WTC11 (cell line): ENCODE measurements at regions not wholly inside any gene's neighbourhood (a gene's known extent, or its start where the extent isn't known, plus 50 kb on each side); places are given as distances from the start of the nearest gene placed in this dataset.

Source experiments
- ATAC-seq: fragments of 200-7000 bp; cut with Tn5 transposase; 2 replicates; pipeline ENCODE4 v1.10.0; 2021; ENCODE audit warnings: mild to moderate bottlenecking, moderate library complexity
- CTCF ChIA-PET: fragments of 300-600 bp; sonication (Branson Sonifier 250); formaldehyde crosslinking; loops from one replicate; lab custom pipeline; 2021; ENCODE audit warnings: antibody characterized with exemption; lab: Charles Lee
- POLR2A ChIA-PET: fragments of 350-600 bp; sonication (Branson Sonifier 250); formaldehyde crosslinking; loops from one replicate; lab custom pipeline; 2021; ENCODE audit warnings: antibody characterized with exemption; lab: Charles Lee
- DNase-seq: peaks from one replicate; pipeline ENCODE4 v3.0.0; 2021; ENCODE audit warnings: low spot score
- H3K27ac Mint-ChIP-seq: 2 replicates; pipeline ENCODE4 v1.8.0; 2021; ENCODE audit warnings: mixed read lengths
- H3K27me3 Mint-ChIP-seq: 2 replicates; pipeline ENCODE4 v1.8.0; 2021; ENCODE audit warnings: low read depth, mild to moderate bottlenecking, moderate library complexity, mixed read lengths
- H3K36me3 Mint-ChIP-seq: 2 replicates; pipeline ENCODE4 v1.8.0; 2021; ENCODE audit warnings: mixed read lengths
- H3K4me1 Mint-ChIP-seq: 2 replicates; pipeline ENCODE4 v1.8.0; 2022; ENCODE audit warnings: mixed read lengths
- H3K4me3 Mint-ChIP-seq: 2 replicates; pipeline ENCODE4 v1.8.0; 2021; ENCODE audit warnings: mild to moderate bottlenecking, moderate library complexity, mixed read lengths
- H3K9me3 Mint-ChIP-seq: 2 replicates; pipeline ENCODE4 v1.8.0; 2021; ENCODE audit warnings: mixed read lengths
- ETV6 ChIP-seq: sonication (generic); formaldehyde crosslinking; IDR thresholded peaks from 2 replicates; pipeline ENCODE4 v1.8.1; 2022; ENCODE audit warnings: mild to moderate bottlenecking, missing genetic modification reagents
- GABPB1 ChIP-seq: sonication (generic); formaldehyde crosslinking; IDR thresholded peaks from 2 replicates; pipeline ENCODE4 v1.8.1; 2023; ENCODE audit warnings: mild to moderate bottlenecking, missing genetic modification reagents
- NFATC4 ChIP-seq: fragments of 250-450 bp; sonication (Bioruptor Pico); IDR thresholded peaks from 2 replicates; pipeline ENCODE4 v1.9.0; 2021; ENCODE audit warnings: mild to moderate bottlenecking
- RELA ChIP-seq: sonication (generic); formaldehyde crosslinking; IDR thresholded peaks from 2 replicates; pipeline ENCODE4 v1.8.1; 2022; ENCODE audit warnings: missing genetic modification reagents, mild to moderate bottlenecking, borderline replicate concordance
- SMAD3 ChIP-seq: sonication (generic); formaldehyde crosslinking; IDR thresholded peaks from 2 replicates; pipeline ENCODE4 v1.8.0; 2022; ENCODE audit warnings: missing genetic modification reagents, mild to moderate bottlenecking, borderline replicate concordance
- SOX15 ChIP-seq: fragments of 250-450 bp; sonication (Bioruptor Pico); IDR thresholded peaks from 2 replicates; pipeline ENCODE4 v1.9.0; 2021; ENCODE audit warnings: mild to moderate bottlenecking
- TP53 ChIP-seq: sonication (generic); formaldehyde crosslinking; IDR thresholded peaks from 2 replicates; pipeline ENCODE4 v1.8.1; 2023; ENCODE audit warnings: mild to moderate bottlenecking, missing genetic modification reagents
- TF ChIP-seq, protein P1 (sequence below): sonication (generic); formaldehyde crosslinking; IDR thresholded peaks from 2 replicates; pipeline ENCODE4 v1.8.0; 2023; ENCODE audit warnings: mild to moderate bottlenecking, missing genetic modification reagents
- TF ChIP-seq, protein P2 (sequence below): sonication (generic); formaldehyde crosslinking; conservative IDR thresholded peaks from 2 replicates; pipeline ENCODE4 v1.8.1; 2023; ENCODE audit warnings: mild to moderate bottlenecking, low read depth, missing genetic modification reagents, moderate library complexity
- TF ChIP-seq, protein P3 (sequence below): sonication (generic); formaldehyde crosslinking; IDR thresholded peaks from 2 replicates; pipeline ENCODE4 v1.8.0; 2022; ENCODE audit warnings: mild to moderate bottlenecking, missing genetic modification reagents
- TF ChIP-seq, protein P4 (sequence below): sonication (generic); formaldehyde crosslinking; IDR thresholded peaks from 2 replicates; pipeline ENCODE4 v1.8.1; 2023; ENCODE audit warnings: mild to moderate bottlenecking, moderate library complexity, missing genetic modification reagents
- TF ChIP-seq, protein P5 (sequence below): fragments of 250-450 bp; sonication (Bioruptor Pico); IDR thresholded peaks from 2 replicates; pipeline ENCODE4 v1.8.0; 2021; ENCODE audit warnings: mild to moderate bottlenecking
- TF ChIP-seq, protein P6 (sequence below): sonication (generic); formaldehyde crosslinking; IDR thresholded peaks from 2 replicates; pipeline ENCODE4 v1.8.1; 2023; ENCODE audit warnings: mild to moderate bottlenecking, missing genetic modification reagents
- TF ChIP-seq, protein P7 (sequence below): sonication (generic); formaldehyde crosslinking; IDR thresholded peaks from 2 replicates; pipeline ENCODE4 v1.8.1; 2022; ENCODE audit warnings: low read depth, missing genetic modification reagents, borderline replicate concordance
- TF ChIP-seq, protein P8 (sequence below): sonication (generic); formaldehyde crosslinking; IDR thresholded peaks from 2 replicates; pipeline ENCODE4 v1.8.0; 2022; ENCODE audit warnings: missing genetic modification reagents

DNA sequence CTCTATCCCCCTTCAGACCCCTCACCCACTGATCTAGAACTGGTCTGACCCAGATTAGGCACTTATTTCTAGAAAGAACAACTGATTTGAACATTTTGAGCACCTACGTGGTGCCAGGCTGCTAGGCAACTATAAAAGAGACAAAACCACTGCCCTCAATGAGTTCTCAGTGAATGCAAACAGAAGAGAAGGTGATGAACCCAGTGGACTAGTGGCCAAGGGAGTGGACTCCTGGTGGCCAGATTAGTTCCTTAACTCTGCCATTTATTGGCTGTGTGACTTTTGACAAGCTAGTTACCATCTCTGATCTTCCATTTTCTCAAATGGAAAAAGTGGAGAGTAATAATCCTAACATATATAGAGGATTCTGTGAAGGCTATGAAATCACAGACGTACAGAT lies 259.1 kb upstream of the SALL1 start (continued):
- TF ChIP-seq, protein P1, sequence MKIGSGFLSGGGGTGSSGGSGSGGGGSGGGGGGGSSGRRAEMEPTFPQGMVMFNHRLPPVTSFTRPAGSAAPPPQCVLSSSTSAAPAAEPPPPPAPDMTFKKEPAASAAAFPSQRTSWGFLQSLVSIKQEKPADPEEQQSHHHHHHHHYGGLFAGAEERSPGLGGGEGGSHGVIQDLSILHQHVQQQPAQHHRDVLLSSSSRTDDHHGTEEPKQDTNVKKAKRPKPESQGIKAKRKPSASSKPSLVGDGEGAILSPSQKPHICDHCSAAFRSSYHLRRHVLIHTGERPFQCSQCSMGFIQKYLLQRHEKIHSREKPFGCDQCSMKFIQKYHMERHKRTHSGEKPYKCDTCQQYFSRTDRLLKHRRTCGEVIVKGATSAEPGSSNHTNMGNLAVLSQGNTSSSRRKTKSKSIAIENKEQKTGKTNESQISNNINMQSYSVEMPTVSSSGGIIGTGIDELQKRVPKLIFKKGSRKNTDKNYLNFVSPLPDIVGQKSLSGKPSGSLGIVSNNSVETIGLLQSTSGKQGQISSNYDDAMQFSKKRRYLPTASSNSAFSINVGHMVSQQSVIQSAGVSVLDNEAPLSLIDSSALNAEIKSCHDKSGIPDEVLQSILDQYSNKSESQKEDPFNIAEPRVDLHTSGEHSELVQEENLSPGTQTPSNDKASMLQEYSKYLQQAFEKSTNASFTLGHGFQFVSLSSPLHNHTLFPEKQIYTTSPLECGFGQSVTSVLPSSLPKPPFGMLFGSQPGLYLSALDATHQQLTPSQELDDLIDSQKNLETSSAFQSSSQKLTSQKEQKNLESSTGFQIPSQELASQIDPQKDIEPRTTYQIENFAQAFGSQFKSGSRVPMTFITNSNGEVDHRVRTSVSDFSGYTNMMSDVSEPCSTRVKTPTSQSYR (CRISPR knock-in tag), result no peak
- TF ChIP-seq, protein P2, sequence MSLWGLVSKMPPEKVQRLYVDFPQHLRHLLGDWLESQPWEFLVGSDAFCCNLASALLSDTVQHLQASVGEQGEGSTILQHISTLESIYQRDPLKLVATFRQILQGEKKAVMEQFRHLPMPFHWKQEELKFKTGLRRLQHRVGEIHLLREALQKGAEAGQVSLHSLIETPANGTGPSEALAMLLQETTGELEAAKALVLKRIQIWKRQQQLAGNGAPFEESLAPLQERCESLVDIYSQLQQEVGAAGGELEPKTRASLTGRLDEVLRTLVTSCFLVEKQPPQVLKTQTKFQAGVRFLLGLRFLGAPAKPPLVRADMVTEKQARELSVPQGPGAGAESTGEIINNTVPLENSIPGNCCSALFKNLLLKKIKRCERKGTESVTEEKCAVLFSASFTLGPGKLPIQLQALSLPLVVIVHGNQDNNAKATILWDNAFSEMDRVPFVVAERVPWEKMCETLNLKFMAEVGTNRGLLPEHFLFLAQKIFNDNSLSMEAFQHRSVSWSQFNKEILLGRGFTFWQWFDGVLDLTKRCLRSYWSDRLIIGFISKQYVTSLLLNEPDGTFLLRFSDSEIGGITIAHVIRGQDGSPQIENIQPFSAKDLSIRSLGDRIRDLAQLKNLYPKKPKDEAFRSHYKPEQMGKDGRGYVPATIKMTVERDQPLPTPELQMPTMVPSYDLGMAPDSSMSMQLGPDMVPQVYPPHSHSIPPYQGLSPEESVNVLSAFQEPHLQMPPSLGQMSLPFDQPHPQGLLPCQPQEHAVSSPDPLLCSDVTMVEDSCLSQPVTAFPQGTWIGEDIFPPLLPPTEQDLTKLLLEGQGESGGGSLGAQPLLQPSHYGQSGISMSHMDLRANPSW (CRISPR knock-in tag), result no peak
- TF ChIP-seq, protein P3, sequence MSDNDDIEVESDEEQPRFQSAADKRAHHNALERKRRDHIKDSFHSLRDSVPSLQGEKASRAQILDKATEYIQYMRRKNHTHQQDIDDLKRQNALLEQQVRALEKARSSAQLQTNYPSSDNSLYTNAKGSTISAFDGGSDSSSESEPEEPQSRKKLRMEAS (CRISPR knock-in tag), result no peak
- TF ChIP-seq GABPB1 (CRISPR knock-in tag) (no peak), ETV6 (CRISPR knock-in tag) (no peak), TP53 (no peak), RELA (CRISPR knock-in tag) (no peak)
- TF ChIP-seq, protein P4, sequence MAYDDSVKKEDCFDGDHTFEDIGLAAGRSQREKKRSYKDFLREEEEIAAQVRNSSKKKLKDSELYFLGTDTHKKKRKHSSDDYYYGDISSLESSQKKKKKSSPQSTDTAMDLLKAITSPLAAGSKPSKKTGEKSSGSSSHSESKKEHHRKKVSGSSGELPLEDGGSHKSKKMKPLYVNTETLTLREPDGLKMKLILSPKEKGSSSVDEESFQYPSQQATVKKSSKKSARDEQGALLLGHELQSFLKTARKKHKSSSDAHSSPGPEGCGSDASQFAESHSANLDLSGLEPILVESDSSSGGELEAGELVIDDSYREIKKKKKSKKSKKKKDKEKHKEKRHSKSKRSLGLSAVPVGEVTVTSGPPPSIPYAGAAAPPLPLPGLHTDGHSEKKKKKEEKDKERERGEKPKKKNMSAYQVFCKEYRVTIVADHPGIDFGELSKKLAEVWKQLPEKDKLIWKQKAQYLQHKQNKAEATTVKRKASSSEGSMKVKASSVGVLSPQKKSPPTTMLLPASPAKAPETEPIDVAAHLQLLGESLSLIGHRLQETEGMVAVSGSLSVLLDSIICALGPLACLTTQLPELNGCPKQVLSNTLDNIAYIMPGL (CRISPR knock-in tag), result no peak

DNA sequence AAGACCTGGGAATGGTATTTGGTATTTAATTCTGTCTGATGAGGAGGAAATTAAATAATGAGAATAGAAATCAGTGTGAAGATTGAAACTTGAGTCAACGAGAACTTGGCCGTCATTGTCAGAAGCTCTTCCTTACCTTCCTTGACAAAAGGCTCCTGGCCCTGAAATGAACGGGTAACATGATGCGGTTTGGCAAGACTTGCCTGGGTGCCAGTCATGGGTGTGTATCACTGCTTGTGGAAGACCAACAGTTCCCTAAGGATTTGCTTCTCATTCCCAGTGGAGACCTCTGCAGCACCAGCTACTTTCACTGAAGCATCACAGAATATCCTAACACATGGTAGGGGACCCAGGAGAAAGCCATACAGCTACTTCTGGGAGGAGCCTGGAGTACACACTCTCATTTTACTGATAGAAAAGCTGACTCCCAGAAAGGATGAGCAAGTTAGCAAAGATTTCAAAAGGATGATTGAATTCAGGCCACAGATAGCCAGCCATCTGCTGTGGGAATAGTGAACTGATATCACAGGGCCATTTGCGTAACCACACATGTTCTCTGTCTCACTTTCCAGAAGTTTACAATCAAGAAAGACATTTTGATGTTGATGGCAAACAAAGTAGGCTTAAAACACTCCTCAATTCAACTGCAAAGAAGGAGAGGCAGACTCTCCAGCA lies 258.1 kb upstream of the SALL1 start:
- TF ChIP-seq, protein P5, sequence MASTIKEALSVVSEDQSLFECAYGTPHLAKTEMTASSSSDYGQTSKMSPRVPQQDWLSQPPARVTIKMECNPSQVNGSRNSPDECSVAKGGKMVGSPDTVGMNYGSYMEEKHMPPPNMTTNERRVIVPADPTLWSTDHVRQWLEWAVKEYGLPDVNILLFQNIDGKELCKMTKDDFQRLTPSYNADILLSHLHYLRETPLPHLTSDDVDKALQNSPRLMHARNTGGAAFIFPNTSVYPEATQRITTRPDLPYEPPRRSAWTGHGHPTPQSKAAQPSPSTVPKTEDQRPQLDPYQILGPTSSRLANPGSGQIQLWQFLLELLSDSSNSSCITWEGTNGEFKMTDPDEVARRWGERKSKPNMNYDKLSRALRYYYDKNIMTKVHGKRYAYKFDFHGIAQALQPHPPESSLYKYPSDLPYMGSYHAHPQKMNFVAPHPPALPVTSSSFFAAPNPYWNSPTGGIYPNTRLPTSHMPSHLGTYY (CRISPR knock-in tag), result no peak
- TF ChIP-seq NFATC4 (CRISPR knock-in tag), result no peak
- TF ChIP-seq SOX15, result no peak
- DNase-seq (no peak), ATAC-seq (no peak)
- ChIA-PET CTCF (no interaction called here), POLR2A (interaction anchor here (0.6 kb wide), 1 partner anchor 15 kb away, joined by 4 read pairs; no protein-coding TSS in a partner anchor)
- Mint-ChIP-seq H3K27ac (no peak overlapping the region), H3K27me3 (no peaks in the 10 kb centered on the region), H3K36me3 (no peaks in the 10 kb centered on the region), H3K4me1 (peaks cover 31% of the 10 kb centered on the region), H3K4me3 (no peak overlapping the region), H3K9me3 (peaks cover 3% of the 10 kb centered on the region; the same call in 1 of the 2 replicates)

DNA sequence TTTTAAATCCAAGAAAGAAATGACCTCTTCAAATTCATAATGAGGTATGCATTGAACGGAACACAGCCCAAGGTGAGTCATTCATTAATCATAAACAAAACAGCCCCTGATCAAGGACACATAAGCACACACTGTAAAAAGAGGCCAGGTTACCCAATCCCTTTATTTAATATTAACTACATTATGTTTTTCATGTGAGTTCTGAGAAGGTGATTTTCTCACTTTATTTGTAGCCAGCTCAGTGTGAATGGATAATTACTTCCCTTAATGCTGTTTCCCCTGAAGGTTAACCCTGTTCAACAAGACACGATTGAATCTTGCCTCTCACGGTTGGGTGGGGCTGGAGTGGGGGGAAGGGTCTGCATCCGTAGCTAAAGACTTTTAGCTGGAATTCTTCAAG lies 257.3 kb upstream of the SALL1 start:
- DNase-seq, result no peak
- no peak overlapping the region for H3K4me3 Mint-ChIP-seq
- CTCF ChIA-PET, result no interaction called here
- TF ChIP-seq, protein P6, sequence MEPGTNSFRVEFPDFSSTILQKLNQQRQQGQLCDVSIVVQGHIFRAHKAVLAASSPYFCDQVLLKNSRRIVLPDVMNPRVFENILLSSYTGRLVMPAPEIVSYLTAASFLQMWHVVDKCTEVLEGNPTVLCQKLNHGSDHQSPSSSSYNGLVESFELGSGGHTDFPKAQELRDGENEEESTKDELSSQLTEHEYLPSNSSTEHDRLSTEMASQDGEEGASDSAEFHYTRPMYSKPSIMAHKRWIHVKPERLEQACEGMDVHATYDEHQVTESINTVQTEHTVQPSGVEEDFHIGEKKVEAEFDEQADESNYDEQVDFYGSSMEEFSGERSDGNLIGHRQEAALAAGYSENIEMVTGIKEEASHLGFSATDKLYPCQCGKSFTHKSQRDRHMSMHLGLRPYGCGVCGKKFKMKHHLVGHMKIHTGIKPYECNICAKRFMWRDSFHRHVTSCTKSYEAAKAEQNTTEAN (CRISPR knock-in tag), result no peak
- TF ChIP-seq, protein P7, sequence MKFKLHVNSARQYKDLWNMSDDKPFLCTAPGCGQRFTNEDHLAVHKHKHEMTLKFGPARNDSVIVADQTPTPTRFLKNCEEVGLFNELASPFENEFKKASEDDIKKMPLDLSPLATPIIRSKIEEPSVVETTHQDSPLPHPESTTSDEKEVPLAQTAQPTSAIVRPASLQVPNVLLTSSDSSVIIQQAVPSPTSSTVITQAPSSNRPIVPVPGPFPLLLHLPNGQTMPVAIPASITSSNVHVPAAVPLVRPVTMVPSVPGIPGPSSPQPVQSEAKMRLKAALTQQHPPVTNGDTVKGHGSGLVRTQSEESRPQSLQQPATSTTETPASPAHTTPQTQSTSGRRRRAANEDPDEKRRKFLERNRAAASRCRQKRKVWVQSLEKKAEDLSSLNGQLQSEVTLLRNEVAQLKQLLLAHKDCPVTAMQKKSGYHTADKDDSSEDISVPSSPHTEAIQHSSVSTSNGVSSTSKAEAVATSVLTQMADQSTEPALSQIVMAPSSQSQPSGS (CRISPR knock-in tag), result no peak
- TF ChIP-seq SMAD3, result no peak
- TF ChIP-seq, protein P8, sequence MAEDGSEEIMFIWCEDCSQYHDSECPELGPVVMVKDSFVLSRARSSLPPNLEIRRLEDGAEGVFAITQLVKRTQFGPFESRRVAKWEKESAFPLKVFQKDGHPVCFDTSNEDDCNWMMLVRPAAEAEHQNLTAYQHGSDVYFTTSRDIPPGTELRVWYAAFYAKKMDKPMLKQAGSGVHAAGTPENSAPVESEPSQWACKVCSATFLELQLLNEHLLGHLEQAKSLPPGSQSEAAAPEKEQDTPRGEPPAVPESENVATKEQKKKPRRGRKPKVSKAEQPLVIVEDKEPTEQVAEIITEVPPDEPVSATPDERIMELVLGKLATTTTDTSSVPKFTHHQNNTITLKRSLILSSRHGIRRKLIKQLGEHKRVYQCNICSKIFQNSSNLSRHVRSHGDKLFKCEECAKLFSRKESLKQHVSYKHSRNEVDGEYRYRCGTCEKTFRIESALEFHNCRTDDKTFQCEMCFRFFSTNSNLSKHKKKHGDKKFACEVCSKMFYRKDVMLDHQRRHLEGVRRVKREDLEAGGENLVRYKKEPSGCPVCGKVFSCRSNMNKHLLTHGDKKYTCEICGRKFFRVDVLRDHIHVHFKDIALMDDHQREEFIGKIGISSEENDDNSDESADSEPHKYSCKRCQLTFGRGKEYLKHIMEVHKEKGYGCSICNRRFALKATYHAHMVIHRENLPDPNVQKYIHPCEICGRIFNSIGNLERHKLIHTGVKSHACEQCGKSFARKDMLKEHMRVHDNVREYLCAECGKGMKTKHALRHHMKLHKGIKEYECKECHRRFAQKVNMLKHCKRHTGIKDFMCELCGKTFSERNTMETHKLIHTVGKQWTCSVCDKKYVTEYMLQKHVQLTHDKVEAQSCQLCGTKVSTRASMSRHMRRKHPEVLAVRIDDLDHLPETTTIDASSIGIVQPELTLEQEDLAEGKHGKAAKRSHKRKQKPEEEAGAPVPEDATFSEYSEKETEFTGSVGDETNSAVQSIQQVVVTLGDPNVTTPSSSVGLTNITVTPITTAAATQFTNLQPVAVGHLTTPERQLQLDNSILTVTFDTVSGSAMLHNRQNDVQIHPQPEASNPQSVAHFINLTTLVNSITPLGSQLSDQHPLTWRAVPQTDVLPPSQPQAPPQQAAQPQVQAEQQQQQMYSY (CRISPR knock-in tag), result no peak

More for the DNA sequence above, 257.3 kb upstream of the SALL1 start:
- H3K27ac Mint-ChIP-seq, result no peak overlapping the region
- POLR2A ChIA-PET, result interaction anchor here (0.6 kb wide), 1 partner anchor 15 kb away, joined by 4 read pairs; no protein-coding TSS in a partner anchor
- H3K27me3 Mint-ChIP-seq, result no peaks in the 10 kb centered on the region
- H3K36me3 Mint-ChIP-seq, result no peaks in the 10 kb centered on the region
- H3K9me3 Mint-ChIP-seq, result peaks cover 8% of the 10 kb centered on the region
- ATAC-seq, result no peak
- peaks cover 26% of the 10 kb centered on the region for H3K4me1 Mint-ChIP-seq
